ENCODE measurements at regions not wholly inside any gene's neighbourhood (a gene's known extent, or its start where the extent isn't known, plus 50 kb on each side); places are given as distances from the start of the nearest gene placed in this dataset.

DNA sequence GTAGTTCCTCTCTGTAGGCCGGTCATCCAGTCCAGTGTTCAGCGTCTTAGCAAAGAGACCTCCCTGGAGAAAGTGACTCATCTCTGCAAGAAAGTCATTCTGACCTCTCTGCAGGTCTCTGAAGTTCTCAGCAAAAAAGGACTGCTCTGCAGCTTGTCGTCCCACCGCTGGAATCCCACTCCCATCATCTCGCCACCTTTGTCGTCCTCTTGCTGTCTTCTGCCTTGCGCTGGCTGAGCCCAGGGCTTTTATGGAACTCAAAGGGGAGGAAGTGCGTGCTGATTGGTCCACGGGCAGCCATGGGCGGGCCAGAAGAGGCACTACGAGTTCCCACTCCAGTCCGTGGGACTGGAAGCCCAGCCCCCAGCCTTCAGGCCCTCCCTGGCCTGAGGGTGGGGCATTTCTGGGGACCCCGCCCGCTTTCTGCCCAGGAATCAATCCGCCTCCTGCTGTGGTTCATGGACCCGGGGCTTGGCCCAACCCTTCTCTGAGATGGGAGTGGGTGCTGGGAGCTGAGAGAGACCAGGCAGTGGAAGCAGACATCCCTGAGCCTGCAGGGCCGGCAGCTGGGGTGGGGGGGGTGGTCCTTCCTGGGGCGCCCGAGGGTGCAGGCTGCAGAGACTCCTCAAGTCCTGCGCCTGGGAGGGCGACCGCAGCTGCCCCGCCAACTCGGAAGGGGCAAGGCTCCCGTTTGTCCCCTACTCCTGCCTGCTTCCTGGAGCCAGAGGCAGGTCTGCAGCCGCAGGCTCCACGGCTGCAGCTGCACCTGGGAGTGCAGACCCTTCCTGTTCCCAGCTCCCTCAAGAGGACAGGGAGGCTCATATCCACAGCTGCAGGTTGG lies 660.7 kb upstream of the RAB6C start:
- TF ChIP-seq CREB1 (CRISPR knock-in tag; IDR thresholded peaks at IDR 0.05) (no peak), TEAD4 (CRISPR knock-in tag; IDR thresholded peaks at IDR 0.05) (no peak), ZNF121 (CRISPR knock-in tag; IDR thresholded peaks at IDR 0.05) (no peak)
- TF ChIP-seq, protein P1, sequence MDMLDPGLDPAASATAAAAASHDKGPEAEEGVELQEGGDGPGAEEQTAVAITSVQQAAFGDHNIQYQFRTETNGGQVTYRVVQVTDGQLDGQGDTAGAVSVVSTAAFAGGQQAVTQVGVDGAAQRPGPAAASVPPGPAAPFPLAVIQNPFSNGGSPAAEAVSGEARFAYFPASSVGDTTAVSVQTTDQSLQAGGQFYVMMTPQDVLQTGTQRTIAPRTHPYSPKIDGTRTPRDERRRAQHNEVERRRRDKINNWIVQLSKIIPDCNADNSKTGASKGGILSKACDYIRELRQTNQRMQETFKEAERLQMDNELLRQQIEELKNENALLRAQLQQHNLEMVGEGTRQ (CRISPR knock-in tag; IDR thresholded peaks at IDR 0.05) = no peak
- TF ChIP-seq, protein P2, sequence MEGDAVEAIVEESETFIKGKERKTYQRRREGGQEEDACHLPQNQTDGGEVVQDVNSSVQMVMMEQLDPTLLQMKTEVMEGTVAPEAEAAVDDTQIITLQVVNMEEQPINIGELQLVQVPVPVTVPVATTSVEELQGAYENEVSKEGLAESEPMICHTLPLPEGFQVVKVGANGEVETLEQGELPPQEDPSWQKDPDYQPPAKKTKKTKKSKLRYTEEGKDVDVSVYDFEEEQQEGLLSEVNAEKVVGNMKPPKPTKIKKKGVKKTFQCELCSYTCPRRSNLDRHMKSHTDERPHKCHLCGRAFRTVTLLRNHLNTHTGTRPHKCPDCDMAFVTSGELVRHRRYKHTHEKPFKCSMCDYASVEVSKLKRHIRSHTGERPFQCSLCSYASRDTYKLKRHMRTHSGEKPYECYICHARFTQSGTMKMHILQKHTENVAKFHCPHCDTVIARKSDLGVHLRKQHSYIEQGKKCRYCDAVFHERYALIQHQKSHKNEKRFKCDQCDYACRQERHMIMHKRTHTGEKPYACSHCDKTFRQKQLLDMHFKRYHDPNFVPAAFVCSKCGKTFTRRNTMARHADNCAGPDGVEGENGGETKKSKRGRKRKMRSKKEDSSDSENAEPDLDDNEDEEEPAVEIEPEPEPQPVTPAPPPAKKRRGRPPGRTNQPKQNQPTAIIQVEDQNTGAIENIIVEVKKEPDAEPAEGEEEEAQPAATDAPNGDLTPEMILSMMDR (IDR thresholded peaks at IDR 0.05) = no peak
